Neutrophil (primary cell): ENCODE measurements at regions not wholly inside any gene's neighbourhood (a gene's known extent, or its start where the extent isn't known, plus 50 kb on each side); places are given as distances from the start of the nearest gene placed in this dataset.

Experiments
- H3K27ac ChIP-seq: fragments of 200-600 bp; sonication (generic); 2 replicates; pipeline ENCODE4 v1.5.1; 2016; ENCODE audit warnings: mild to moderate bottlenecking, moderate library complexity
- H3K27me3 ChIP-seq: fragments of 200-600 bp; sonication (generic); 2 replicates; pipeline ENCODE4 v1.6.0; 2016; ENCODE audit warnings: mild to moderate bottlenecking
- H3K36me3 ChIP-seq: fragments of 200-600 bp; sonication (generic); 2 replicates; pipeline ENCODE4 v1.5.1; 2017
- H3K4me1 ChIP-seq, 2 experiments: fragments of 200-600 bp in 1 of 2; sonication (generic) in 1 of 2; 1 replicate in 1 of 2; 2 replicates in 1 of 2; pipeline versions ENCODE4 v1.5.1 to v1.6.1; 2013 to 2016; ENCODE audit warnings: low read depth in 1 of 2, low read length in 1 of 2, mild to moderate bottlenecking in 1 of 2, moderate library complexity in 1 of 2; ENCODE audit not compliant: control insufficient read depth in 1 of 2, insufficient read depth in 1 of 2
- H3K4me3 ChIP-seq, 2 experiments: fragments of 200-600 bp in 1 of 2; sonication (generic) in 1 of 2; 1 replicate in 1 of 2; 2 replicates in 1 of 2; pipeline ENCODE4 v1.5.1; 2013 to 2016; ENCODE audit warnings: low read depth in 1 of 2, low read length in 1 of 2, mild to moderate bottlenecking in 1 of 2, moderate library complexity in 1 of 2
- H3K9me3 ChIP-seq: fragments of 200-600 bp; sonication (generic); 2 replicates; pipeline ENCODE4 v1.5.1; 2016
- TF ChIP-seq, protein P1 (sequence below): fragments of 200-600 bp; sonication (generic); IDR thresholded peaks from 2 replicates; pipeline ENCODE4 v1.5.1; 2016; ENCODE audit warnings: antibody characterized with exemption

- no peaks in the 10 kb centered on the region for H3K4me1 ChIP-seq
Observed at GRCh38 chr10:69684020-69684980, 54.3 kb downstream of the FAM241B start.

GRCh38 chr10:69684981-69685353, 54.9 kb downstream of the FAM241B start:
- Histone ChIP-seq H3K9me3 (no peaks in the 10 kb centered on the region), H3K4me1 (no peaks in the 10 kb centered on the region), H3K36me3 (no peaks in the 10 kb centered on the region), H3K27me3 (peaks cover 16% of the 10 kb centered on the region), H3K27ac (no peak overlapping the region), H3K4me3 (no peak overlapping the region)
- TF ChIP-seq, protein P1, sequence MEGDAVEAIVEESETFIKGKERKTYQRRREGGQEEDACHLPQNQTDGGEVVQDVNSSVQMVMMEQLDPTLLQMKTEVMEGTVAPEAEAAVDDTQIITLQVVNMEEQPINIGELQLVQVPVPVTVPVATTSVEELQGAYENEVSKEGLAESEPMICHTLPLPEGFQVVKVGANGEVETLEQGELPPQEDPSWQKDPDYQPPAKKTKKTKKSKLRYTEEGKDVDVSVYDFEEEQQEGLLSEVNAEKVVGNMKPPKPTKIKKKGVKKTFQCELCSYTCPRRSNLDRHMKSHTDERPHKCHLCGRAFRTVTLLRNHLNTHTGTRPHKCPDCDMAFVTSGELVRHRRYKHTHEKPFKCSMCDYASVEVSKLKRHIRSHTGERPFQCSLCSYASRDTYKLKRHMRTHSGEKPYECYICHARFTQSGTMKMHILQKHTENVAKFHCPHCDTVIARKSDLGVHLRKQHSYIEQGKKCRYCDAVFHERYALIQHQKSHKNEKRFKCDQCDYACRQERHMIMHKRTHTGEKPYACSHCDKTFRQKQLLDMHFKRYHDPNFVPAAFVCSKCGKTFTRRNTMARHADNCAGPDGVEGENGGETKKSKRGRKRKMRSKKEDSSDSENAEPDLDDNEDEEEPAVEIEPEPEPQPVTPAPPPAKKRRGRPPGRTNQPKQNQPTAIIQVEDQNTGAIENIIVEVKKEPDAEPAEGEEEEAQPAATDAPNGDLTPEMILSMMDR: no peak

More at GRCh38 chr10:69684020-69684980, 54.3 kb downstream of the FAM241B start:
- H3K9me3 ChIP-seq: no peaks in the 10 kb centered on the region
- H3K27me3 ChIP-seq: peaks cover 22% of the 10 kb centered on the region
- H3K4me3 ChIP-seq: no peak overlapping the region
- TF ChIP-seq, protein P1: no peak
- H3K27ac ChIP-seq: no peak overlapping the region
- no peaks in the 10 kb centered on the region for H3K36me3 ChIP-seq

DNA sequence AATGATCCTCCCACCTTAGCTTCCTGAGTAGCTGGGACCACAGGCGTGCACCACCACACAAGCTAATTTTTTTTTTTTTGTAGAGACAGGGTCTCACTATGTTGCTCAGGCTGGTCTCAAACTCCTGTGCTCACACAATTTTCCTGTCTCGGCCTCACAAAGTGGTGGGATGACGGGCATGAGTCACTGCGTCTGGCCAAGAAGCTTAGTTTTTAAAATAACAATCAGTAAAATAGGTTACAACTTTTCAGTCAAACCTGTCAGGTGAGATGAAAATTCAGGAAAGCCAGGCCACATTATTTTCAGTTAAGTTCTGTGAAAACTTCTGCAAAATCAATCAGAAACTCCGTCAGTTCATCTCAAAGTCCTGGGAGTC, 55.4 kb downstream of the FAM241B start:
- no peaks in the 10 kb centered on the region for H3K4me1 ChIP-seq
- no peak overlapping the region for H3K4me3 ChIP-seq
- H3K27me3 ChIP-seq: peaks cover 16% of the 10 kb centered on the region
- TF ChIP-seq, protein P1: no peak
- no peaks in the 10 kb centered on the region for H3K36me3 ChIP-seq
- no peak overlapping the region for H3K27ac ChIP-seq
- no peaks in the 10 kb centered on the region for H3K9me3 ChIP-seq

DNA sequence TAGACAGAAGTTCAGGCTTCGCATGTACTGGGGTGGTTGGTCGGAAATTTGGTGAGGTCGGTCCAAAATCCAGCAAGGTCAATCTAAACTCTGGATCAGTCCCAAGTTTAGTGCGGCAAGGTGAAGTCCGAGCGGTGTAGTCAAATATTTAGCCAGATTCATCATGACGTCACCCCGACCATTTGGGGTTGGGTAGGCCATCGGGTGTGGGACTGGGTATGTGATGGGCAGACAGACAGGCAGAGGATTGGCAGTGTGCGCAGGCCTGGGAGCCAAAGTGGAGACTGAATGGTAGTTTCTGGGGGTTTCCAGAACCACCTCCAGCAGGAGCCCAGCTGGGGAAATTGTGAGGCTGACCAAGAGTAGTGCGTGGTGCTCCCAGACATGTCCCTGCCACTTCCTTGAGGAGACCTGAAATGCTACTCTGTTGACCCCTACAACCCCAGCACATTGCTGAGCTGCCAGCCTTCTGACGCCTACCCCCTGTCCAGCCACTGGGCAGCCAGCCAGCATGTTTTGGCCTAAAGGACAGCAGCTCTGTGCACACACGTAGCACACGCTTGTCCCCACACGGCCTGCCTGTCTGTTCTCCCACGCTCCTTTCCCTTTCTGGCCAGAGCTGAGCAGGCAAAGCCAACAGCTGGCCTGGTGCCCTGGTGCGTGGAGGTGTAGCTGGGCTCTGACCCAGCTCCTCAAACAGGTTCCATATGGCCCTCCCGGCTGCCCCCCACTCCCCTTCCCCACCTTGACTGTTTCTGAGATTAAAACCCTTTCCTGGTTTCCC, 55.9 kb downstream of the FAM241B start:
- TF ChIP-seq, protein P1: no peak
- Histone ChIP-seq H3K4me3 (no peak overlapping the region), H3K4me1 (no peaks in the 10 kb centered on the region), H3K27me3 (peaks cover 16% of the 10 kb centered on the region), H3K27ac (no peak overlapping the region), H3K9me3 (no peaks in the 10 kb centered on the region), H3K36me3 (no peaks in the 10 kb centered on the region)

DNA sequence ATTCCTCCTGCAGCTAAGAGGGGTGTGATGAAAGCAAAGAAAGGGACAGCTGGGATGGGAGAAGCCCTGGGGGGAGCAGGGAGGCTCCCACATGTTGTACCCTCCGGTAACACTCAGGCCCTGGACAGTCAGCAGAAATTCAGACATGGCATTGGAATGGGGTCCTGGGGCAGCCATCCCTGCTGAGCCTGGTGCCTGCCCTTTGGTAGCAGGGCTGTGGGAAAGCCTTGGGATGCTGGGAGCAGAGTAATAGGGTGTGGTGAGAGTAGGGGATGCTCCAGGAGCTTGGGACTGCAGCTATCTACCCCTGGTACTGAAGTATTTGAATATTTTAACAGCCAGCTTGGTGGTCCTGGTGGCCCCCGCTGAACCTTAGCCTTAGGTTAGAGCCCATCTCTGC, 56.8 kb downstream of the FAM241B start:
- H3K4me1 ChIP-seq: no peaks in the 10 kb centered on the region
- peaks cover 11% of the 10 kb centered on the region for H3K27me3 ChIP-seq
- TF ChIP-seq, protein P1: no peak
- H3K4me3 ChIP-seq: no peak overlapping the region
- no peaks in the 10 kb centered on the region for H3K9me3 ChIP-seq
- no peak overlapping the region for H3K27ac ChIP-seq
- no peaks in the 10 kb centered on the region for H3K36me3 ChIP-seq
